ENCODE measurements at regions not wholly inside any gene's neighbourhood (a gene's known extent, or its start where the extent isn't known, plus 50 kb on each side); places are given as distances from the start of the nearest gene placed in this dataset.

DNA sequence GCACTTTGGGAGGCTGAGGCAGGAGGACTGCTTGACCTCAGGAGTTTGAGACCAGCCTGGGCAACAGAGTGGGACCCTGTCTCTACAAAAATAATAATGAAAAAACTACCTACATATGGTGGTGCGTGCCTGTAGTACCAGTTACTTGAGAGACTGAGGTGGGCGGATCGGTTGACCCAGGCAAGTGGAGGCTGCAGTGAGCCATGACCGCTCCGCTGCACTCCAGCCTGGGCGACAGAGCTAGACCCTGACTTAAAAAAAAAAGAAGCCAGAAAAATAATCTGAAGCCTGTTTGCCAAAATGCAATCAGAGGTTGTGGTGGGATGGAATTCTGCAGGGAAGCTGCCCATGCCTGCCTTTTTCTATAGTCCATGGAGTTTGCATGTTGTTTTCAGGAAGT lies 50.4 kb upstream of the GGTA1 start:
- no peak for DNase-seq

DNA sequence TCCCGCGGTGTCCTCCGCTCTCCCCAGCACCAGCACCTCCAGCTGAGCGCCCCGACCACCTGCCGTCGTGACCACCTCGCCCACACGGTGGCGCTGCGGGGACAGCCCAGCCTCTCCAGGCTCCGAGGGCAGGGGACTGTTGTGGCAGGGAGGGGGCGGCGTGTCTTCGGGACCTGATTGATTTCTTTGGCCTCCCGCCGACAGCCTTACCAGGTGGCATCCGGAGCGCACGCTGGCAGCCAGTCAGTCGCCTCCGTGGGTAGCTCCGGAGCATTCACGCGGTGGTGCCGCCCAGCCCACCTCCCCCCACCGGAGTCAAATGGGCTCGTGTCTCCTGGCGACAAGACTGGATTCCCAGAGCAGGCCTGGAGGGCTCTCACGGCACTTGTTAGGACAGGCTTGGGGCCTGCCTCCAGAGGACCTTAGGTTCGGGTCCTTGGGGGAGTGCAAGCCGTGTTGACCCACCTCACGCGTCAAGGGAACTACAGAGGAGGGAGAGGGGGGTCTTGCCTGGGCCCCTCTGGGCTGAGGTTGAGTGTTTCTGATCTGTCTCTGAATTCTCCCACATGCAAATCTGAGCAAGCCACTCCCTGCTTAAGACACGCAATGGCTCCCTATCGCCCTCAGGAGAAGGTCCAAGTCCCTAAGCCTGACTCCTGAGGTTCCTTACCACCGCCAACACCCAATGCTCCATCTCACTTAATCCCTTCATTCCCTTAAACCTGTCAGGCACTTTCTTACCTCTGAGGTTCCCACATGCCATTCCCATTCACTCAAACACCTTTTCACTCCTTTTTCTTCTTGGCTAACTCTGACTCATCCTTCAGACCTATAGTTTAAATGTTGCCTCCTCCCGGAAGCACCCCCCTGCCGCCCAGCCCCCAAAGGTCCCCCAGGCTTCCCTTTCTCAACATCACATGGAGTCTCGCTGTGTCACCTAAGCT lies 51.2 kb upstream of the GGTA1 start:
- peak; percentile 86 for DNase-seq

DNA sequence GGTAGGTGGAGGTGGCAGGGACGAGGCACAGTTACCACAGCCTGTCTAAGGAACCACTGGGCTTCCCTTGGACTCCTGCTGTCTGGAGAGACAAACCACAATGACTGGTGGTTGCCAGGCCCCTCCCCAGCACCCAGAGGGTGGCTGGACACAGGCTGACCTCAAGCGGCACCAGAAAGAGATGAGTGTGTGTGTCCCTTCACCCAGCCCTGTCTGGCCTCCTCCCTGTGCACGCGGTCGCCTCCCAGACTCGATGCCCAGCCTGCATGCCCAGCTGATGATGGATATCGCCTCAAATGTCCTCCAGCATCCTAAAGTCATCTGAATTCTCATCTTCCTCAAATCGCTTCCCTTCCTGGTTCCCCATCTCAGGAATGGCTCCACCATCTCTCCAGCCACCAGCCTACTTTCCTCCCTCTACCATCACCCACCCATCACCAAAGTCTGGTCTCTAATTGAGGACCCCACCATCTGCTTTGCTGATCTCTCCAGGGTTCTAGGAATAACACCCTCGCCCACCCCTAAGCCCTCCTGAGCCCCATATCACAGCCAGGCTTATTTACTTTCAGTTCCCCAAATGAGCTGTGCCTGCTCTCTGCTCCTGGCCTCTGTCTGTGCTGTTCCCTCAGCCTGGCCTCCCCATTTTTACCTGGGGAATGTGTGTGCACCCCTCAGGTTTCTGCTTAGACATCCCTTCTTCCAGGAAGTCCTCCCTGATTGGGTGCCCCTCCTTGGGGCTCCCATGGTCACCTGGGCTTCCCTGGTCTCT lies 52.5 kb upstream of the GGTA1 start:
- no peak for DNase-seq

GRCh38 chr9:121556082-121556481 lies 56.4 kb upstream of the GGTA1 start:
- no peak for DNase-seq

- DNase-seq = no peak
These were observed 56.9 kb upstream of the GGTA1 start for GRCh38 chr9:121556580-121556979.

DNA sequence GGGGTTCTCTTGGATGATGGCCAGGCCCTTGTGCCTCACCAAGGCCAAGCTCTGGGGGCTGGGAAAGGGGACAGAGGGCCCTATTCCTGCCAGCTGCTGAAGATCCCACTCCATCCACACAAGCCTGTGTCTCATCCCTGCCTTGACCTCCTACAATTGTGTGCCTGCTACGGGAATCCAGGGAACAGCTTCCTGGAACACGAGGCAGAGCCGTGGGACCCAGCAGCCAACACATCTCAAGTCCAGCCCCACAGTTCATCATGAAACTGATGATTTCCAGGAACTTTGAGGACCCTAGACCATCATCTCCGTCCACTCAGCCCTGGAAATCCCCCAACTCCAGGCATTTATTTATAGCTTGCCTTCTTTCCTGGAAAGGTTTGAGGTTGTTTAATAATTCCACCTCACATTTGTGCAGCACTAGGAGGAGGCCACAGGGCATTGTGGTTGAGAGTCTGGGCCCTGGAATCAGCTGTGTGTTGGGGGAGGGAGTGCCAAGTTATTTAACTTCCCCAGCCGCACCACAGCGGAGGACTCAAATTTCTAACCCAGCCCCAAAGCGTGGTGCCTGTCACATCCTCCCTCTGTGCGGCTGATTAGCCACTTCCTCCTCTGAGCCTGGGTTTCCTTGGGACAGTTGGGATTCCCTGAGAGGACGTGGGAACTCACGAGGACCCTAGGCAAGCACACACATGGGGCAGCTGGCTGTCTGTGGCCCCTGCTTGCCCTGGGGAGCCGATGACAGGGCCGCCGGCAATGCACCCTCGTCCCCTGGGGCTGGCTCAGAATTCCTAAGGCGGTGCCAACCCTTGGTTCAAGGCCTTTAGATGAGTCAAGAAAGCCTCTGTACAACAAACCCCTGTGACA lies 58.2 kb upstream of the GGTA1 start:
- DNase-seq = no peak

- DNase-seq = no peak
These were observed 58.8 kb upstream of the GGTA1 start for GRCh38 chr9:121558473-121558872.

- DNase-seq = no peak
These were observed 59.5 kb upstream of the GGTA1 start for GRCh38 chr9:121559183-121559582.

GRCh38 chr9:121560921-121561320 lies 61.3 kb upstream of the GGTA1 start:
- DNase-seq = no peak

DNA sequence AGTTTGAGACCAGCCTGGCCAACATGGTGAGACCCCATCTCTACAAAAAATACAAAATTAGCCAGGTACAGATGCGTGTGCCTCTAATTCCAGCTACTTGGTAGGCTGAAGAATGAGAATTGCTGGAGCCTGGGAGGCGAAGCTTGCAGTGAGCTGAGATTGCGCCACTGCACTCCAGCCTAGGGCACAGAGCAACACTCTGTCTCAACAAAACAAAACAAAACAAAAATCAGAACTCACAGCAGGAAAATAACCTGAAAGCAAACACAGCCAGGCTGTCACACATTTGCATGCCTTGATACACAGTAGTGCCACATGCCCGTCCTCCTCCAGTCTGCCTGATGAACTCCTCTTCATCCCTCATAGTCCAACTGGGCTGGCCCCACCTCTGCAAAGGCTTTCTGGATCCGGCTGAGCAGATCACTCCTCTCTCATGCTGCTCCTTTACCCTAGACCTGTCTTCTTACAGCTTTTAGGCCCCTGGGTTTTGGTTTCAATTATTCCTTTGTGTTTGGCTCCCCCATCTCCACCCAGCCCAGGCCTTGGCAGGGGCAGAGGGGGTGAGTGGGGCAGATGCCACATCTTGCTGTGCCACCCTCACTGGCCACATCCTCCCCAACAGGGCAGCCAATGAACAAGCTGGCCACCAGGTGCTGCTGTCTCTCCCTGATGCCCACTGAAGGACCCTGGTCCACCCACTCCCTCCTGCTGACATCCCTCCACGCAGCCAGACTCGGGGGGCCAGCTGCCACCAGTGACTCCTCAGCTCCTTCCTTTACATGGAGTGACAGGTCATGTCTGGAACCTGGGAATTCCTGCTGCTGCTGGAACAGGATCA lies 62.0 kb upstream of the GGTA1 start:
- no peak for DNase-seq

DNA sequence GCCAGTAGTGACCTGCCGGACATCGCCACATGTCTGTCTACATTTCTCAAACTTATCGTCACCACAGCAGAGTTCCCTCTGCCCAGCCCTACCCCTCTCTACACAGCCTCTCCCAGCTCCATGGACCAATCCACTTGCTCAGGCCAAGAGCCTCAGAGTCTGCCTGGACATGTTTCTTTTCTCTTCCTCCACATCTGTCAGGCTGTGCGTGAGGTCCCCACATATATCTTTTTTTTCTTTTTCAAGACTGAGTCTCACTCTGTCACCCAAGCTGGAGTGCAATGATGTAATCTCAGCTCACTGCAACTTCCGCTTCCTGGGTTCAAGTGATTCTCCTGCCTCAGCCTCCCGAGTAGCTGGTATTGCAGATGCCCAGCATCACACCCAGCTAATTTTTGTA lies 62.7 kb upstream of the GGTA1 start:
- no peak for DNase-seq

GRCh38 chr9:121563425-121563824 lies 63.8 kb upstream of the GGTA1 start:
- no peak for DNase-seq

DNA sequence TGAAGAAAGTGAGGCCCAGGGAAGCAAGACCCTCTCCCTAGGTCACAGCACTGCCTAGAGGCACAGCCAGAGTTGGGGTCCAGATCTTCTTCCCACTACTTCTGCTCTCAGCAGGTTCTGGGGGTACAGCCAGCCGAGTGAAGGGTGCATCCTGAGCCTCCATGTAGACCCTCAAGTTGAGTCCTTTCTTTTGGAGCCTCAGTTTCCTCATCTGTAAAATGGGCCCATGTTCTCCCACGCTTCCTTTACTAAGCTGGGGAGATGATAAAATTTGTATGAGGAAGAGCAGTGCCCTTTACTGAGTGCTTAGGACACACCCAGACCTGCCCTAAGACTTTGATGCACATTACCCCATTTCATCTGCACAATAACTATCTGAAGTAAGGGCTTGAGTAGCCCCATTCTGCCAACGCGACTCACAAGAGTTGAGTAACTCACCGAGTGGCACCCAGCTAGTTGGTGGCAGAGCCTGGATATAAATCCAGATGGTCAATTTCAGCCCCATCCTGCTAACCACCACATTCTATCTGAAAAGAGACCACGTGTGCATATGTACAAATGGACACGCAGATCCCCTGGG lies 64.3 kb upstream of the GGTA1 start:
- no peak for DNase-seq

GRCh38 chr9:121564504-121565260 lies 65.0 kb upstream of the GGTA1 start:
- no peak for DNase-seq

DNA sequence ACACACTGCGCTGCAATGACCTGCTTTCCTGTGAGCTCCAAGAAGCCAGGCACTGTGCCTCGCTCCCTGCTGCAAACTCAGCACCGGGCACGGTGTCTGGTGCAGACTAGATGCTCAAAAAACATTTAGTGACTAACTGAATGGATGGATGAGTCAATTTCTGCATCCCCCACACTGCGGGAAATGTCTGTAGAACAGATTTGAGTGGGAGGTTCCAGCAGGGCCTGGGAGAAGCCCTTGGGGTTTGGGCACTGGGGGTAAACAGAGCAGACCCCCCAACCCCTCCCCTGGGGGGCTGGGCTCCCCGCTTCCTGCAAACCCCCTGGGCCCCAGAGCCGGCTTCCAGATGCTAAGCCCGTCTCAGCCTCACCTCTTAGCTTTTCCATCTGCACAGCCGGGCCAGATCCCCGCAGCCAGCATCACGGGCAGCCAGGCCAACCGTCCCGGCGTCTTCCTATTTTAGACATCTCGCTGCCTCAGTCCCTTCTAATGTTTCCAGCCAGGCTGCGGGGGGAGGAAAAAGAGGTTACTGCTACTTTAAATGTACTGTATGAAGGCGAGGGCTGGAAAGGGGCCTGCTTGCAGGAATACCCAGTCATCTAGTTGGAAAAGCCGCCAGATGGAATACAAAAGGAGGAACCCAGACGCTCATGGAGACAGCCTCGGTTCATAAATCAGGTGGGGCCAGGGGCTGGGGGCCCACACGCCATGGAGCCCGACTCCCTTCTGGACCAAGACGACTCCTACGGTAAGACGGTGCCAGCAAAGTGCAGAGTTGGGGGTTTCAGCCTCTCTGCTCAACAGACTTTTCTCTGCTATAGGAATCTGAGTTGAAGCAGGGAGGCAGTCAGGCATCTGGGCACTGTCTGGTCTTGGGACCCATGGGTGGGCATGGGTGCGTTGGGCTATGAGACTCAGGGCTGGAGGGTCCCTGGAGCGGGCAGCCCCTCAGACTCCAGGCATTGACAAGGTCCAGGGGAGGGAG lies 67.1 kb upstream of the GGTA1 start:
- DNase-seq = no peak

- DNase-seq = no peak
These were observed 68.1 kb upstream of the GGTA1 start for GRCh38 chr9:121567500-121568342.

GRCh38 chr9:121568343-121569265 lies 69.0 kb upstream of the GGTA1 start:
- DNase-seq = no peak

DNA sequence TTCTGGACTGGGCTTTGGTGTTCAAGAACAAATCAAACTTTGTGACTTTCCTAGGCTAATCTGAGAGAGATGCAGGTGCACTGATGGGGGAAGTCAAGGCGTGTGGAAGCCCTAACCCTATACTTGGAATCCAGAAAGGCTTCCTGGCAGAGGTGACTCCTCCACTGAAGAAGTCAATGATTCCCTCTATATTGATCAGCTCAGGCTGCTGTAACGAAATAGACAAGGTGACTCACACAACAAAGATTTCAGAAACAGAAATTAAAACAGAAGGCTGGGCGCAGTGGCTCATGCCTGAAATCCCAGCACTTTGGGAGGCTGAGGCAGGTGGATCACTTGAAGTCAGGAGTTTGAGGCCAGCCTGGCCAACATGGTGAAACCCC lies 69.6 kb upstream of the GGTA1 start:
- no peak for DNase-seq

All from NCI-H1105 treated with DMSO at 0.1 percent for 48 hours (cell line).